Epithelial cell of esophagus (primary cell): ENCODE measurements at regions not wholly inside any gene's neighbourhood (a gene's known extent, or its start where the extent isn't known, plus 50 kb on each side); places are given as distances from the start of the nearest gene placed in this dataset.

Source experiments
- DNase-seq: peaks from one replicate; pipeline ENCODE4 v3.0.0; 2010; ENCODE audit warnings: low read depth
- H3K4me3 ChIP-seq: 2 replicates; pipeline ENCODE4 v1.5.1; 2011; ENCODE audit warnings: mild to moderate bottlenecking, low read length, control low read depth
- TF ChIP-seq, protein P1 (sequence below): IDR thresholded peaks from 2 replicates; pipeline ENCODE4 v1.5.1; 2011; ENCODE audit warnings: low read depth, mild to moderate bottlenecking, low read length, control low read depth, inconsistent platforms; ENCODE audit not compliant: insufficient read depth; ENCODE audit errors: missing control alignments

DNA sequence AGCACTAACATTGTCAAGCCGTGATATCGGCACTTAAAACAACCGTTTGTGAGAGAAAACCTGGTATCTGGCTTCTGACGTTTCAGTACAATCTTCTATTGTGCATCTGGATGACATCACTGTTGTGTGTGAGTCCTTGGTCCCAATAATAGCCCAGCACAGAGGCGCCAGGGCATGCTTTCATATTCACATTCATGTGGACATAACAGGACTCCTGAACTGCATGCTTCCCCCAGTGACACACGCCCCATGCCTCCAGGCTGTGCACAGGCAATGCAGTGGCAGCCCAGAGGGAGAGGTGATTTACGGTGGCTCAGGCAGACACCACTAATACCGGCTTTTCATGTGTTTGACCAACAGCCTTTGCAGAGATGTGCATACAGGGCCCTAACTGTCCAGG lies 58.1 kb downstream of the MRPL57 start:
- TF ChIP-seq, protein P1, sequence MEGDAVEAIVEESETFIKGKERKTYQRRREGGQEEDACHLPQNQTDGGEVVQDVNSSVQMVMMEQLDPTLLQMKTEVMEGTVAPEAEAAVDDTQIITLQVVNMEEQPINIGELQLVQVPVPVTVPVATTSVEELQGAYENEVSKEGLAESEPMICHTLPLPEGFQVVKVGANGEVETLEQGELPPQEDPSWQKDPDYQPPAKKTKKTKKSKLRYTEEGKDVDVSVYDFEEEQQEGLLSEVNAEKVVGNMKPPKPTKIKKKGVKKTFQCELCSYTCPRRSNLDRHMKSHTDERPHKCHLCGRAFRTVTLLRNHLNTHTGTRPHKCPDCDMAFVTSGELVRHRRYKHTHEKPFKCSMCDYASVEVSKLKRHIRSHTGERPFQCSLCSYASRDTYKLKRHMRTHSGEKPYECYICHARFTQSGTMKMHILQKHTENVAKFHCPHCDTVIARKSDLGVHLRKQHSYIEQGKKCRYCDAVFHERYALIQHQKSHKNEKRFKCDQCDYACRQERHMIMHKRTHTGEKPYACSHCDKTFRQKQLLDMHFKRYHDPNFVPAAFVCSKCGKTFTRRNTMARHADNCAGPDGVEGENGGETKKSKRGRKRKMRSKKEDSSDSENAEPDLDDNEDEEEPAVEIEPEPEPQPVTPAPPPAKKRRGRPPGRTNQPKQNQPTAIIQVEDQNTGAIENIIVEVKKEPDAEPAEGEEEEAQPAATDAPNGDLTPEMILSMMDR, result no peak
- H3K4me3 ChIP-seq, result no peak overlapping the region
- no peak for DNase-seq

GRCh38 chr13:21235174-21235573 lies 58.7 kb downstream of the MRPL57 start:
- TF ChIP-seq, protein P1, result no peak
- no peak overlapping the region for H3K4me3 ChIP-seq
- no peak for DNase-seq

- no peak for DNase-seq
- TF ChIP-seq, protein P1, result no peak
Measured at GRCh38 chr13:21237081-21237480, 60.6 kb downstream of the MRPL57 start.

DNA sequence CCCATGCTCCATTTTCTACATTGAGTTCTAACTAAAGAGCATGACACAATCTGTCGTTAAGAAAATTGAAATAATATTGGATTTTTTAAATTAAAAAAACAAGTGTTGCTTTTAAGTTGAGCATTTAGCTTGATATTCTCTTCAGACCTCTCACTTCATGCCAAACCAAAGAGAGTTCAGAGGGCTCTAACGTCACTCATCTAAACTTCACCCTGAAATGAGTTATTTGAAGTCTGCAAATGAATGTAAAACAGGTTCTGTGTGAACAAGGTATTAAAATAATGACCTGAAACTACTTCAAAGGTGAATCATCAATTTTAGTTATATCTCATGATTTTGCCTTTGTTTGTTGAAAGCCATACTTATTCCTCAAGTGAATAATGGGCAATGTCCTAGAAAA lies 61.8 kb downstream of the MRPL57 start:
- no peak overlapping the region for H3K4me3 ChIP-seq
- TF ChIP-seq, protein P1, result no peak
- DNase-seq, result no peak

More at GRCh38 chr13:21237081-21237480, 60.6 kb downstream of the MRPL57 start:
- no peak overlapping the region for H3K4me3 ChIP-seq

GRCh38 chr13:21240586-21240985 lies 64.1 kb downstream of the MRPL57 start:
- H3K4me3 ChIP-seq, result no peak overlapping the region
- peak; percentile 60 for DNase-seq

DNA sequence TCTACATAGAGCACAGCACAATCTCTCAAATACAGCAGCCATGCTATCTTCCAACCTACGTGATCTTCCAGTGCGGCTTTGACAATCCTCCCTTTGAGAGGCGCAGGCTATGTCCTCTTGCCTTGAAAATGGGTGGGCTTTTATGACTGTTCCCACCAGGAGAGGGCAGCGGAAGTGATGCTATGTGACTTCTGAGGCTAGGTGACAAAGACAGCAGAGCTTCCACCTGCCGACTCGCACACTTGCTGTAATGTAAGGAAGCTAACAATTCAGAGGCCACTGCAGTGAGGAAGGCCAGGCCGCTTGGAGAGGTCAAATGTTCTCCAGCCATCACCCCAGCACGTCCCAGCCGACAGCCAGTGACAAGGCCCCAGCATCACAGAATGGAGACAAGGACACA lies 65.8 kb downstream of the MRPL57 start:
- TF ChIP-seq, protein P1, result no peak
- H3K4me3 ChIP-seq, result no peak overlapping the region
- DNase-seq, result no peak

More at GRCh38 chr13:21240586-21240985, 64.1 kb downstream of the MRPL57 start:
- TF ChIP-seq, protein P1, result no peak
